GM19240 (cell line): ENCODE measurements at regions not wholly inside any gene's neighbourhood (a gene's known extent, or its start where the extent isn't known, plus 50 kb on each side); places are given as distances from the start of the nearest gene placed in this dataset.
"Not testable (repeated sequence)": the region's sequence is repeated elsewhere in the genome, so short reads cannot be mapped to it uniquely, and the experiment has no call there.

Experiments used
- DNase-seq: peaks from one replicate; pipeline ENCODE4 v3.0.0; 2011; ENCODE audit warnings: low spot score; ENCODE audit not compliant: insufficient read length

DNA sequence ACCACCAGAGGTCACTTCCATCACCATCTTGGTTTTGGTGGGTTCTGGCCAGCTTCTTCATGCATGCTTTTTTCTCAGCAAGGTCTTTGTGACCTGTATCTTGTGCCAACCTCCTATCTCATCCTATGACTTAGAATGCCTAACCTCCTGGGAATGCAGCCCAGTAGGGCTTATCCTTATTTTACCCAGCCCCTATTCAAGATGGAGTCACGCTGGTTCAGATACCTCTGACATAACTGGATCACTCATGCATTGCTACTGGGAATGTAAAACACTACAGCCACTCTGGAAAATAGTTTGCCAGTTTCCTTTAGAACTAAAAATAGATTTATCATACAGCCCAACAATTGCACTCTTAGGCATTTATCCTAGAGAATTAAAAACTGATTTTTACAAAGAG lies 219.2 kb downstream of the IRS1 start:
- no peak for DNase-seq

GRCh38 chr2:226579519-226579918 lies 220.1 kb downstream of the IRS1 start:
- DNase-seq = no peak

DNA sequence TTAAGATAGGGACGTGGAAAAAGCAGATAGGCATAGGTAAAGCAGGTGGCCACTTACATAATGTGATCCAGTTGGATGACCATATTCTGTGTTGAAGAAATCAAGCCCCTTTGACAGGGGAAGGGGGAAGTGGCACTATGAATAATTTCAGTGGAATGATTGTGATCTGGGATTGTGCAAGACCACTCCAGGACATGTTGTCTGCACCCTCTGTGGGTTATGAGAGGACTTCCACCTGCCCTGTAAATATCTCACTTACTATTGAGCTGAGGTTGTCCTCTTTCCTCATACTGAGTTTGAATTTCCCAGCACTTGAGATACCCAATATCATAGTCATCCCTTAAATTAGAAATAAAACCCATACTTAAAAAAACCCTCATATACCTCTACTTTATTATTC lies 220.7 kb downstream of the IRS1 start:
- no peak for DNase-seq

GRCh38 chr2:226578373-226578772 lies 221.2 kb downstream of the IRS1 start:
- no peak for DNase-seq

- DNase-seq = no peak
Observed at GRCh38 chr2:226575928-226576327, 223.7 kb downstream of the IRS1 start.

- DNase-seq = no peak
Observed at GRCh38 chr2:226573158-226573557, 226.5 kb downstream of the IRS1 start.

DNA sequence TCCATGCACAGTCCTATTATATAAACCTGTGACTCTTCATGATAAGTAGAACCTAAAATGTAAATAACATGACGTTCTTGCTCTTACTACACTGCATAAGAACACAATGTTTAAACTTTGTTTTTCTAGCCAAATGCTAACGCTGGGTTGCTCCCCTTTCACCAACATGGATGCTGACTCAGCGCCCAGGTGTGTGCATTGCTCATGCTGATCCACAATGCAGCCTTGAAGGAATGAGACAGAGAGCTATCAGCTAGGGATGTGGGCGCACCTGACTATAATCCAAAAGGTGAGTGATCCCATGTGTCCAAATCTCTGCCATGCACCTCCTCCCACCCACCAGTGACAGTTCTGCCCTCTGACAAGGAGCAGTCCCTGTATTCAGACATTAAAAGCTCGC lies 235.0 kb downstream of the IRS1 start:
- no peak for DNase-seq

DNA sequence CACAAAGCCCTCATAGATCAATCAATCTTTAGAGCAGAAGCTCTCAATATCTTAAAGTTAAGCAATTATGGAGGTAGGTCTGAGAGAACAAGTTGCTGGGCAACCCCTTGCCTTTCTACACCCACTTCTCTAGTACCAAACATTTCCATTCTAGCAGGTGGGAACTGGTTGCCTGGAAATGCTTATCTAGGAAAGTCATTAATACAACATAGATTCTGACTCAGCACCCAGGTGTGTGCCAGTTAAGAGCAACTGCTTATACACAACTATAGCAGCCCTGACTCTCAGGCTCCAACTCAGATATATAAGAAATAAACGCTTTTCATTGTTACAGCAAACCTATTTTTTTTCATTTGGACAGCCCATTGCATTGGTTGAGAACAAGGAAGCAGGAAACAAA lies 237.7 kb downstream of the IRS1 start:
- DNase-seq = no peak

DNA sequence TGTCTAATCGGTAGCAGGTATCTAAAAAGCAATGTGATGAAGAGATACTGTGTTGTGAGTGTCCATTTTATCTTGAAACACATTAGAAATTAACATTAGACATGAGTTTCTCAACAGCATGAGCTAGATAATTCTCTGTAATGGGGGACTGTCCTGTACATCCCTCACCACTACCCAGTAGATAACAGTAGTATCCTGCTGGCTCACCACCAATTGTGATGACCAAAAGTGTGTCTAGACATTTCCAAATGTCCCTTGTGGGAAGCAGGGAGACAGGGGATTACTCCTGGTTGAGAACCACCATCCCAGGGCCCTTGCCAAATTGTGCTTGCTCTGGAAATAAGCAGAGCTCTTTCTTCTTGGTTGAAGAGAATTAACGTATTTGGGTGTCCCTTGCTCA lies 239.3 kb downstream of the IRS1 start:
- DNase-seq = no peak

GRCh38 chr2:226559536-226559935 lies 240.1 kb downstream of the IRS1 start:
- no peak for DNase-seq

GRCh38 chr2:226558418-226558817 lies 241.2 kb downstream of the IRS1 start:
- DNase-seq = no peak

GRCh38 chr2:226556050-226556449 lies 243.6 kb downstream of the IRS1 start:
- DNase-seq = no peak

DNA sequence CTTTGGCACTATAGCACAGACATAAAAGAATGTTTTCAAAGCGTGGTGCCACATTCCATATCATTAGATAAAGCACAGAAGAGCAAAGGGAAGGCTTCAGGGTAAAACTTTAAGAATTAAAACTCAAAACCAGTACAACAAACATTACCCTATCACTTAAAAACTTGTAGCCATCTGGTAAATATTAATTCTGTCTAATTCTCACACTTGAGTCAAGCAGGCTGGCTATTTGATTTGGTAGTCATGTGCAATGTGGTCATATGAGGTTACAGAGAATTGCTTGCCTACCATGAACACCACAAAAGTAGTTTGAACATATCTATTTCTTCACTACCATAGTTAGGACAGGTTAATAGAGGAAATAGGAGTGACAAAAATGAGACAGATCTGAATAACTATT lies 244.9 kb downstream of the IRS1 start:
- no peak for DNase-seq

- DNase-seq = no peak
Observed at GRCh38 chr2:226553333-226553732, 246.3 kb downstream of the IRS1 start.

GRCh38 chr2:226552571-226553285 lies 246.9 kb downstream of the IRS1 start:
- DNase-seq = no peak

DNA sequence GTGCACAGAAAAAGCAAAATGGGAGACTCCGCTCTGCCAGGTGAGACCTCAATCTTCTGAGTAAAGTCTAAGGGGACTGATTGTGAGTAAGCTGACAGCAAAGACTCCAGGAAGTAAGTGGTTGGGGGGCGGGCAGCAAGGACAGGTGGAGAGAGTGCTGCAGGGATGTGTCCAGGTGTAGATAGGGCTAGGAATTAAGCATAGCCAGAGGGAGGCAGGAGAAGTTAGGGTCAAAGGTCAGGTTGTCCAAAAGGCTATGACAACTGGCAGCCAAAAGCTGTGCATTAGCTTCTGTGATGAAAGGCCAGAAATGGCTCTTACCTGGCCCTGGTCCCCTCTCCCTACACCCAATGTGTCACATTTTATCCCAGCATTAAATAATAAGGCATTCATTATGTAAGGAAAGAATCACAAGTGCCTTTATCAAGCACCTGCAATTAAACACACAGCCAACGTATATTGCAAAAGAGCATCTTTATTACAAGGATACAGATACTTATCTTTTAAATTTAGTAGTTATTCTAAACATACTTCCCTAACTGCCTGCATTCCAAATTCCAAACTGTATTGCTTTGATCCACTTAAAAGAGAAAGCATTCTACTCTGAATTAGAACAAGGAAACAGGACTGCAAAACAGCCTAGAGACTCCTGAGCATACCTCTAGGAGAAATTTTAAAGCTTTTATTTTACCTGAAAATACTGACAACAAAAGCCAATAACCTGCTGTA lies 247.9 kb downstream of the IRS1 start:
- no peak for DNase-seq

- DNase-seq = no peak
Observed at GRCh38 chr2:226550801-226551200, 248.8 kb downstream of the IRS1 start.

DNA sequence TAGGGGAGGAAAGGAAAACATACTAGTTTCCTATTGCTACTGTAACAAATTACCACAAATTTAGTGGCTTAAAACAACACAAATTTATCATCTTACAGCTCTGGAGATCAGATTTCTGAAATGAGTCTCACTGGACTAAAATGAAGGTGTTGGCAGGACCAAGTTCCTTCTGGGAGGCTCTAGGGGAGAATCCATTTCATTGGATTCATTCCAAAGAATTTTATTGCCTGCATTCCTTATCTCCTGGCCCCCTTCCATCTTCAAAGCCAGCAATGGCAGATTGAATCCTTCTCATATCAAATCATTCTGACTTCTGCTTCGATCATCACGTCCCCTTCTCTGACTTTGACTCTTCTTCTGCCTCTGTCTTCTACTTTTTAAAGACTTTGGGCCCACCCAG lies 250.9 kb downstream of the IRS1 start:
- DNase-seq = no peak

DNA sequence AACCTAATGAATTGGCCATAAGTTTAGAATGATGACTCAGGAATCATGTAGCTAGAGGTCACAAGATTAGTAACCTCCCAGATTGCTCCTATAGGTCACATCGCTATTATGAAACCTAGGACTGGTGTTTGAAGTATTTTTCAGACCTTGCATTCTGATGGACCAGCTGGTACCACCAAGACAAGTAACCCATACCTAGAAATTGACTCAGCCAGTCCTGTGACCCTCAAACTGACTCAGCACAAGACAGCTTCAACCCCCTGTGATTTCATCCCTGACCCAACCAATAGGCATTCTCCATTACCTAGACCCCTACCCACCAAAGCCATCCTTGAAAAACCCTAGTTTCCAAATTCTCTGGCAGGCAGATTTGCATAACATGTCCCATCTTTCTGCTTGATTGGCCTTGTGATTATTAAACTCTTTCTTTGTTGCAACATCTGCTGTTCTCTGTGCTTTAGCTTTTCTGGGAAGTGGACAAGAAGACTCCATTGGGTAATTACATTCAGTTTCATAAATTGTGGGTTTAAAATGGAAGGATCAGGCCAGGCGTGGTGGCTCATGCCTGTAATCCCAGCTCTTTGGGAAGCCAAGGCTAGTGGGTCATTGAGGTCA lies 254.9 kb downstream of the IRS1 start:
- no peak for DNase-seq

GRCh38 chr2:226540204-226540994 lies 259.2 kb downstream of the IRS1 start:
- DNase-seq = no peak

DNA sequence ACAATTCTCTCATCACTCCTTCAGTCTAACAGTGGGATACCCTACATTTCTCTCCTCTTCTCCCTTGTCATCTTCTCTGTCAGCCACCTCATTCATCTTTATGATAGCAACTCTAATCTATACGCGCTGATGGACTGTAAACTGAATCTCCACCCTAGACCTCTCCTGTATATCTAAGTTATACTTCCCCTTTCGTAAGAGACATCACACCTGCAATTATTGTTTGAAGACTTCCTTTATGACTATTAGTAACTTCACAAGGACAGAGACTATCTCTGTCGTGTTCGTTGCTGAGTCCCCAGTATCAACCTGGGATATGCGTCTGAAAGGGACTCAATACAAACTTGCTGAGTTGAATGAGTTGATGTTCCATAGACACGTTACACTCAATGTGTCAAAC lies 263.2 kb downstream of the IRS1 start:
- DNase-seq = no peak

GRCh38 chr2:226532976-226533375 lies 266.6 kb downstream of the IRS1 start:
- DNase-seq = not testable (repeated sequence)
